Brain pericyte (primary cell): ENCODE measurements at regions not wholly inside any gene's neighbourhood (a gene's known extent, or its start where the extent isn't known, plus 50 kb on each side); places are given as distances from the start of the nearest gene placed in this dataset.

ENCODE experiments used
- DNase-seq: peaks from one replicate; pipeline ENCODE4 v3.0.0-alpha.2; 2012; ENCODE audit warnings: low read depth, low spot score

DNA sequence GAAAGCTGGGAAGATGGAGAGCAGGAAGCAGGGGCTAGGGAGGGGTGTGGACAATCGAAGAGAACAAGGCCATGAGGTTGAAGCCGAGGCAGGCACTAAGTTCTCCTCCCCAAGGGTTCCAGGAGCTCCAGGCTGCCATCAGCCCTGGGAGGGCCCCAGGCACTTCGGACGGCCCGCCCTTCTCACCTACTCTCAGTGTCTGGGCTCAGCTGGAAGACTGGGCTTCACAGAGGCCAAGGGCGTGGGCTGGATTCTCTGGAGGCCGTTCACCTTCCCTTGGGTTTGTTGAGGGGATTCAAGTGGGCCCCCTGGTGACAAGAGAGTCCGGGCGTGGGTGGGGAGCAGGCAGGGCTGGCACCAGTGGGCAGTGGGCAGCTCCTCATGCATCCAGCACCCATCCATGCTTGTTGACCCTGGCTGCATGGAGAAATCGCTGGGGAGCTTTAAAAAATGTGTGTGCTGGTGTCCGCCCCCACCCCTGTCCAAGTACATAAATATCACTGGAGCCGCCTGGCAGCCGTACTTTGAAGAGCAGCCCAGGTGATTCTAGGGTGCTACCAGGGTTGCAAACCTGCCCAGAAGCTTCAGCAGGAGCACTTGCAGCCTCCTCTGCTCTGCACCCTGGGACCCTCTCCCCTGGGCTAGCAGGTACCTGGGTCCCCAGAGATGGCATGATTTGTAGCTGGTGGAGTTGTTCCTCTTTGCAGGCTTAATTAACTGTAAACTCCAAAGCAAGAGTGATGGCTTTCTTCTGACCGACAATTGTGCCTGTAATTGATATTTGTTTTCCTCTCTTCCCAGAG is 74.3 kb downstream of the RTL6 start:
- DNase-seq: no peak

DNA sequence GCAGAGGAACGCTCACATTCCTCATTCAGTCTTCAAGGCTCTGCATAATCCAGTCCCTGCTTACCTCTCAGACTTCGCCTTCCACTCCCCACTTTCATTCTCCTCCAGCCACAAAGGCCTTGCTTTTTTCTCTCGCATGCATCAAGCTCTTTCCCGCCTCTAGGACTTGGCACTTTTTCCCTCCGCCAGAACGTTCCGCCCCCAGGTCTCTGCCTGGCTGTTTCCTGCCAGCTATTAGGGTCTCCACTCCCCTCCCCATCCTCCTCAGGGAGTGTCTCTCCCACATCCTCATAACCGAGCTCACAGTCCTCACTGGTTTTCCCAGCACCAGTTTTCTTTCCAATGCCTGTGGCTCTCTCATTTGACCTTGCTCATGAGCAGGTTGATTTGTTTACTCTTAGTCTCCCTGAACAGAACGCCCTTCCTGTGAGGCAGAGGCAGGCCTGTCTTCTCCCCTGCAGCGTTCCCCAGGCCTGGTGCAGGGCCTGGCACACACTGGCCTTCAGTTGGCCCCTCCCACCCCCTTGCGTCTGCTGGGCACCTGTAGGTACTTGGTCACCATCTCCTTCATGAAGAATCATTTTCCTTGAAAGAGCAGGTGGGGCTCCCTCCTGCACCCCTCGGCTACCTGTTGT is 75.2 kb downstream of the RTL6 start:
- no peak for DNase-seq

- no peak for DNase-seq
These were observed 78.6 kb downstream of the RTL6 start for GRCh38 chr22:44419429-44419828.

- no peak for DNase-seq
These were observed 84.8 kb downstream of the RTL6 start for GRCh38 chr22:44413211-44413610.

DNA sequence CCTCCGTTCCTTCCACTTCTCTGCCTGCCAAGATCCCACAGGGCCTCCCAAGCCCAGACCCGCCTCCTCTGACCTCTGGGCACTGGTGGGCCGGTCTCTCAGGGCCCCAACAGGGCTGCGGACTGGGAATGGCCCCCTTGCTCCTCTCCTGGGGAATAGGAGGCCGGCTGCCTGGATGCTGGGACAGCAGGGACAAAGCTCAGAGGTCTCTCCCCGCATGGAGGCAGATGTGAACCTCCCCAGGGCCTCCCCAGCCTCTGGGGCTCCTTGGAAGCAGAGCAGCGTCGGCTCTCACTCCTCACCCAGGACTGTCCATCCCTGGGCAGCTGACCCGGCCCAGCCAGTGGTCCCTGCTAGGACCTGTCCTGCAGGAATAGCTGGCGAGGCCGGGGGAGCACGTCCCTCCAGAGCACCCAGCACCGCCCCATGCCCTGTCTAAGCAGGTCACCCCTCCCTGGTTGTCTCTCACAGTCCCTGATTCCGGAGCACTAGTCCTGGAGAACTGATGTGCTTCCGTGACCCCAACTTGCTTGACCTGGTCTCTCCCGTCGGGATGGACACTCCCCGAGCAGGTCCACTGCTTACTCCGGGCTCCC is 85.8 kb downstream of the RTL6 start:
- no peak for DNase-seq

DNA sequence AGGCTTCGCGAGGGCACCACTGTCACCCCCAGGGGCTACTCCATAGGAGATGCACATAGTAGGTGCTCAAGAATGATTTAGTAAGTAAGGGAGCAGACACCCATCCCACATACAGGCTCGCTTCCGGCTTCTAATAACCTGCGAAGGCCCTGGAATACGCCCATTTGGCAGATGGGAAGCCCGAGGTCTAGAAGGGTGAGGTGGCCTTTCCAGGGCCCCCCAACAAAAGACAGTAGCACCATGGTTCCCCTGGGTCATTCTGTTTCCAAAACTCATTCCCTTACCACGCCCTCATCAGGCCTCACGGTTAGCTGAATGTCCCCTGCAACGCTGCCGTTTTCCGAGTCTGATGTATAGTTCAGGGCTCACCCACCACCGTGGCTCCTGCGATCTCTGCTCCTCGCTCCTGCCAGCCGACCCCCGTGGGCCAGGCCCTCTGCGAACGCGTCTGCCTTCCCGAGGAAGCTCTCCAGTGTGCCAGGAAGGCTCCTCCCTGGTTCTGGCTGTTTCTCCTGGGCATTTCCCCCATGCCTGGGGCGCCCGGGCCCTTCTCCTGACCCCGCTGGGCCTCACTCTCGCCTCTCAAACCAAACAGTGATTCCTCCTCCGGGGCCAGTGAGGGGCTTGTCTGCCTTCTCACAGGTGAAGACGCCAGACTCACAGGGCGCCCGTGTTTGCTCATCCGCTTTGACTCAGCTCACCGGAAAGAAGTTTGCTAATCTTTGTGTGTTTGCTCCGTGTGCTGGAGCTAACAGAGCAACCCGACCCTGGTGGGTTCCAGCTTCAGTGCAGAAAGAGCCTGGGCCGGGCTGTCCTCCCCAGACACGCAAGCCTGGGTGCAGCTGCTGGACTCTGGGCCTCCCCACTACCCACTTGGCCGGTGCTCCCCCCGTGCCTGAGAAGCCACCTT is 86.6 kb downstream of the RTL6 start:
- DNase-seq: no peak

- no peak for DNase-seq
These were observed 87.5 kb downstream of the RTL6 start for GRCh38 chr22:44410451-44410991.

DNA sequence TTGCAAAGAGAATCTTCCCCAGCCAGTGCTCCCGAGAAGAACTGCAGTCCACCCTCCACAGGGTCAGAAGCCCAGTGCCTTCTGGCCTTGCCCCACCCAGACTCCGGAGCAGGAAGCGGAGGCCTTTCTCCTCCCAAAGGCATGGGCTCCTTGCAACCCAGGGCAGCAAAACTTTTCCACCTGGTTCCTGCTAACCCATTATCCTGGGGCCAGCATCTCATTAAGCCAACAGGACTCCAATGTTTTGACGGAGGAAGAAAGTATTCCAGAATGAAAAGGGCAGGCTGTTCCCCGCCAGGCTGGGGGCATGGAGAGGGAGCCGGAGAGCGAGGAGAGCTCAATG is 88.1 kb downstream of the RTL6 start:
- no peak for DNase-seq

DNA sequence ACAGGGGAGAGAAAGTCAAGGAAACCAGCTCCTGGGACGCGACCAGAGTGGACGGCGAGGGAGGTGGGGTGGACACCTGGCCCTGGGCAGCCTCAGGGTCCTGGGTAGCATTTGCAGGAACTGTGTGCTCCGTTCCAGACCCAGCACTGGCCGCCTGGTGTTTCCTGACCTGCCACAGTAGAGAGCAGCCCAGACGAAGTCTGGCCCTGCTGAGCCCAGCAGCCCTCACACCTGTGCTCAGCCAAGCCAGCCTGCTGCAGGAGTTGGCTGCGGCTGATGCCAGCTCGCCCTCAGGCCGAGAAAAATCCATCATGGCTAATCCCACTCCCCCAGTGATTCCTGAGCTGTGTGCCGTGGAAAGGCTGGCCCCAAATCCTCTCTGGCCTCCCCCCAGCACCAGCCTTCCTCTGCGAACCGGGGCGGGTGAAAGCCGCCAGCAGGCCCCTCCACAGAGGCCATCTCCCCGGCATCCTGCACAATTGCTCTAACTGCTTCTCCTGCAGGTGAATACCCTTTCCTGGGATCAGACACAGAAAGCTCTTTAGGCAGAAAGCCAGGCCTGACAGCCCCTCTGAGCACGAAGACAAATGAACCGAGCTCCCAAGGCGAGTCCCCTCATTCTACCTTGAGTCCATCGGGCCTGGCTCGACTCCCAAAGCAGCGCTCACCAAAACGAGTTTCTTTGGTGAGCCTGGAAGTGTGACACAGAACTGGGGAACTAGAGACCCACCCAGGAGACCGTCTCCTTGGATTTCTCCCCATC is 88.6 kb downstream of the RTL6 start:
- DNase-seq: no peak

GRCh38 chr22:44408829-44409192 is 89.2 kb downstream of the RTL6 start:
- DNase-seq: no peak

GRCh38 chr22:44407987-44408828 is 89.8 kb downstream of the RTL6 start:
- no peak for DNase-seq

DNA sequence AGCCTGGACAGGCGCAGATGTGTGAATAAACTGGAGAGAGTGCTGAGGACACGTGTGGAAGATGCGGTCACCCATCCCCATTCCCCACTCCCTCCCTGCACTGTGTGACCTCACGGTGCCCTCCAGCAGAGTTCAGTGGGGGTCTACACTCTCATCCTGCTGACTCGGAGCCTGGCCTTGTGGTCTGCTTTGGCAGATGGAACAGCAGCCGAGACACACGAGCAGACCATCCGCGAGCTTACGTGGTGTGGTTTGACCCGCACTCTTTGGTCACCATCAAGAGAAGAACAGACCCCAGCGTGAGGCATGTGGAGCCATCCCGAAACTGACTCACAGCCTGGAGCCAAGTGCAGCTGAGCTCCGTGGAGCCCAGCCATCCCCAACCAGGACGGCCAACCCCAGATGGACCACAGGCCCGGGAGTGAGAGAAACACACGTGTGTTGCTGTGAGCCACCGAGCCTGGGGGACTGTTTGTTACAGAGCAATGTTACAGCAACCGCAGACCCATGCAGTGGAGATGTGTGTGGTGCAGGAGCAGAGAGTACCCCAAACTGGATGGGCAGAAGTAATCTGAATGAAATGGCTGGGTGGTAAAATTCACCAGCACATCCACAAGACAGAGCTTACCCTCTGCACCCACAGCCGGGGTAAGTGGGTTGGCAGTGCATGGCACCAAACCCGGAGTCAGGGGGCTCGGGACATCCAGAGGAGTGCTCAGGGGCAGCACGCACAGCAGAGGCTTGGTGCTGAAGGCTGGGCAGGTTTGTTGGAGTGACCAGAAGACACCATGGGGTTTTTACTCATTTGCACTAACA is 90.7 kb downstream of the RTL6 start:
- DNase-seq: no peak

GRCh38 chr22:44406341-44407170 is 91.5 kb downstream of the RTL6 start:
- no peak for DNase-seq

DNA sequence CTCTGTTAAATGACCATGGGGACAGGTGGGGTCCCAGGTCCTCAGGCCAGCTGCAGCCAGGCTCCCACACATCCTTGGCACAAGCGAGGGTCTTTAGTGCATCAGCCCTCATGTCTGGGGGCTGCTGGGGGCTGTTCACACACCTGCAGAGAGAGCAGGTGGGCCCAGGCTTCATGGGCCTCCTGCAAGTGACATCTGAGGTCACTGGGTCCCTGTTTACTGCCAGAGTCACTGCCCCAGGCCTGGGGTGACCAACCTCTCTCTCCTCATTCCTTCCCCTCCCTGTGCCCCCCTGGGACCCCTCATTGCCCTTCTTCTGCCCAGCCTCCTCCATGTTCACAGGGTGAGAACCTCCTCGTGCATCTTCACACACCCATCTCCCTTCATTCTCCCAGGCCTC is 92.4 kb downstream of the RTL6 start:
- no peak for DNase-seq

DNA sequence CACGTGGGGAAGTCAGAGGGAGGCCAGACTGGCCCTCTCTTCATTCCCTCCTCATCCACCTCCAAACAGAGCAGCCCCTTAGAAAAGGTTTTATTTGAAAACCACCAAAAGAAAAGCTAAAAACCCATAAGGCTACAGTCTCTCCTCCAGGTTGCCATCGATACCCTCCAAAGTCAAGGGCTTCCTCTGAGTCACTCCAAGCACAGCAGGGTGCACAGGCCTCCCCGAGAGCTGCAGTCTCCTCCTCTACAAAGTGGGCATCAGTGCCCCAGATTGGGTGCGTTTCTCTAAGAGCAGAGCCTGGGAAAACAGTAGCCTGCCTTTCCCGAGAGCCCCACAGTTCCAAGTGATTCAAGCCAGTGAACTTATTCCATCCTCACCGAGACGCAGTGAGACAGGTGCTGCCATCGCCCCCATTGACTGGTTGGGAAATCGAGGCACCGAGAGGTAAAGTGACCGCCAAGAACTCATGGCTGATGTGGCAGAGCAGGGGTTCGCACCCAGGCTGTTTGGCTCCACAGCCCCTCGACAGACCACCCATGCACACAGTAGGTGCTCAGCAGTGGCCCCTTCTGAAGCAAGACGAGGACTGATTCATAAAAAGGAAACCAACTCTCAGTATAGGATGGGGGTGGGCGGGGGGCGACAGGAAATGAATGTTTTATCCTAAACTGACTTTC is 91.7 kb upstream of the SHISAL1 start:
- no peak for DNase-seq

GRCh38 chr22:44403602-44404329 is 91.0 kb upstream of the SHISAL1 start:
- DNase-seq: no peak

GRCh38 chr22:44403166-44403565 is 90.4 kb upstream of the SHISAL1 start:
- no peak for DNase-seq
